K562 (cell line): ENCODE measurements at regions not wholly inside any gene's neighbourhood (a gene's known extent, or its start where the extent isn't known, plus 50 kb on each side); places are given as distances from the start of the nearest gene placed in this dataset.

Experiments
- ATF7 ChIP-seq: fragments of 450-650 bp; IDR thresholded peaks from 2 replicates; pipeline ENCODE4 v1.7.1; 2014; ENCODE audit warnings: mild to moderate bottlenecking, moderate library complexity
- CBFA2T2 ChIP-seq: fragments of 450-650 bp; conservative IDR thresholded peaks from 2 replicates; pipeline ENCODE4 v1.6.1; 2017; ENCODE audit warnings: mild to moderate bottlenecking
- HDAC2 ChIP-seq: fragments of 450-650 bp; IDR thresholded peaks from 2 replicates; pipeline ENCODE4 v1.6.1; 2016; ENCODE audit warnings: mild to moderate bottlenecking
- HNRNPK ChIP-seq: fragments of 200-400 bp; formaldehyde crosslinking; IDR thresholded peaks from one replicate; pipeline ENCODE4 v1.6.1; 2018; ENCODE audit warnings: mild to moderate bottlenecking, low read depth, low read length; ENCODE audit not compliant: poor library complexity, severe bottlenecking
- MTF1 ChIP-seq: fragments of 250-450 bp; sonication (Bioruptor Pico); IDR thresholded peaks from 2 replicates; pipeline ENCODE4 v1.9.0; 2021; ENCODE audit warnings: moderate library complexity, mild to moderate bottlenecking, inconsistent platforms, borderline replicate concordance
- ZNF740 ChIP-seq, 3 experiments: fragments of 200-800 bp in 1 of 3; sonication (Bioruptor generic) in 1 of 3; sonication (generic) in 1 of 3; formaldehyde crosslinking in 1 of 3; IDR thresholded peaks; 2 replicates each; pipeline versions ENCODE4 v1.6.1 to v1.8.0; 2016 to 2022; ENCODE audit warnings: mild to moderate bottlenecking in 2 of 3, missing compliant biosample characterization in 2 of 3, missing genetic modification characterization in 2 of 3, missing genetic modification reagents in 1 of 3
- TF ChIP-seq, protein P1 (sequence below): fragments of 250-450 bp; sonication (Bioruptor Pico); IDR thresholded peaks from 2 replicates; pipeline ENCODE4 v1.4.0; 2020
- TF ChIP-seq, protein P2 (sequence below): fragments of 450-650 bp; formaldehyde crosslinking; IDR thresholded peaks from 2 replicates; pipeline ENCODE4 v1.4.0; 2022; ENCODE audit warnings: mild to moderate bottlenecking, moderate library complexity

- TF ChIP-seq, protein P1, sequence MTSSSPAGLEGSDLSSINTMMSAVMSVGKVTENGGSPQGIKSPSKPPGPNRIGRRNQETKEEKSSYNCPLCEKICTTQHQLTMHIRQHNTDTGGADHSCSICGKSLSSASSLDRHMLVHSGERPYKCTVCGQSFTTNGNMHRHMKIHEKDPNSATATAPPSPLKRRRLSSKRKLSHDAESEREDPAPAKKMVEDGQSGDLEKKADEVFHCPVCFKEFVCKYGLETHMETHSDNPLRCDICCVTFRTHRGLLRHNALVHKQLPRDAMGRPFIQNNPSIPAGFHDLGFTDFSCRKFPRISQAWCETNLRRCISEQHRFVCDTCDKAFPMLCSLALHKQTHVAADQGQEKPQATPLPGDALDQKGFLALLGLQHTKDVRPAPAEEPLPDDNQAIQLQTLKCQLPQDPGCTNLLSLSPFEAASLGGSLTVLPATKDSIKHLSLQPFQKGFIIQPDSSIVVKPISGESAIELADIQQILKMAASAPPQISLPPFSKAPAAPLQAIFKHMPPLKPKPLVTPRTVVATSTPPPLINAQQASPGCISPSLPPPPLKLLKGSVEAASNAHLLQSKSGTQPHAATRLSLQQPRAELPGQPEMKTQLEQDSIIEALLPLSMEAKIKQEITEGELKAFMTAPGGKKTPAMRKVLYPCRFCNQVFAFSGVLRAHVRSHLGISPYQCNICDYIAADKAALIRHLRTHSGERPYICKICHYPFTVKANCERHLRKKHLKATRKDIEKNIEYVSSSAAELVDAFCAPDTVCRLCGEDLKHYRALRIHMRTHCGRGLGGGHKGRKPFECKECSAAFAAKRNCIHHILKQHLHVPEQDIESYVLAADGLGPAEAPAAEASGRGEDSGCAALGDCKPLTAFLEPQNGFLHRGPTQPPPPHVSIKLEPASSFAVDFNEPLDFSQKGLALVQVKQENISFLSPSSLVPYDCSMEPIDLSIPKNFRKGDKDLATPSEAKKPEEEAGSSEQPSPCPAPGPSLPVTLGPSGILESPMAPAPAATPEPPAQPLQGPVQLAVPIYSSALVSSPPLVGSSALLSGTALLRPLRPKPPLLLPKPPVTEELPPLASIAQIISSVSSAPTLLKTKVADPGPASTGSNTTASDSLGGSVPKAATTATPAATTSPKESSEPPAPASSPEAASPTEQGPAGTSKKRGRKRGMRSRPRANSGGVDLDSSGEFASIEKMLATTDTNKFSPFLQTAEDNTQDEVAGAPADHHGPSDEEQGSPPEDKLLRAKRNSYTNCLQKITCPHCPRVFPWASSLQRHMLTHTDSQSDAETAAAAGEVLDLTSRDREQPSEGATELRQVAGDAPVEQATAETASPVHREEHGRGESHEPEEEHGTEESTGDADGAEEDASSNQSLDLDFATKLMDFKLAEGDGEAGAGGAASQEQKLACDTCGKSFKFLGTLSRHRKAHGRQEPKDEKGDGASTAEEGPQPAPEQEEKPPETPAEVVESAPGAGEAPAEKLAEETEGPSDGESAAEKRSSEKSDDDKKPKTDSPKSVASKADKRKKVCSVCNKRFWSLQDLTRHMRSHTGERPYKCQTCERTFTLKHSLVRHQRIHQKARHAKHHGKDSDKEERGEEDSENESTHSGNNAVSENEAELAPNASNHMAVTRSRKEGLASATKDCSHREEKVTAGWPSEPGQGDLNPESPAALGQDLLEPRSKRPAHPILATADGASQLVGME, result no peak
- TF ChIP-seq ATF7, result no peak
- no peak for TF ChIP-seq HDAC2
- TF ChIP-seq CBFA2T2, result no peak
- TF ChIP-seq, protein P2, sequence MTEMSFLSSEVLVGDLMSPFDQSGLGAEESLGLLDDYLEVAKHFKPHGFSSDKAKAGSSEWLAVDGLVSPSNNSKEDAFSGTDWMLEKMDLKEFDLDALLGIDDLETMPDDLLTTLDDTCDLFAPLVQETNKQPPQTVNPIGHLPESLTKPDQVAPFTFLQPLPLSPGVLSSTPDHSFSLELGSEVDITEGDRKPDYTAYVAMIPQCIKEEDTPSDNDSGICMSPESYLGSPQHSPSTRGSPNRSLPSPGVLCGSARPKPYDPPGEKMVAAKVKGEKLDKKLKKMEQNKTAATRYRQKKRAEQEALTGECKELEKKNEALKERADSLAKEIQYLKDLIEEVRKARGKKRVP (CRISPR knock-in tag), result no peak
- TF ChIP-seq MTF1 (CRISPR knock-in tag), result no peak
- TF ChIP-seq ZNF740 (CRISPR knock-in tag; IDR thresholded peaks at IDR 0.05), result no peak
- TF ChIP-seq ZNF740 (tag; IDR thresholded peaks at IDR 0.05), result no peak
- no peak for TF ChIP-seq HNRNPK
- TF ChIP-seq, all 486 proteins: peak for 0
These were observed 226.4 kb downstream of the MAGEB5 start (continued) for GRCh38 chrX:26442340-26442739.
